ENCODE measurements at regions not wholly inside any gene's neighbourhood (a gene's known extent, or its start where the extent isn't known, plus 50 kb on each side); places are given as distances from the start of the nearest gene placed in this dataset.

DNA sequence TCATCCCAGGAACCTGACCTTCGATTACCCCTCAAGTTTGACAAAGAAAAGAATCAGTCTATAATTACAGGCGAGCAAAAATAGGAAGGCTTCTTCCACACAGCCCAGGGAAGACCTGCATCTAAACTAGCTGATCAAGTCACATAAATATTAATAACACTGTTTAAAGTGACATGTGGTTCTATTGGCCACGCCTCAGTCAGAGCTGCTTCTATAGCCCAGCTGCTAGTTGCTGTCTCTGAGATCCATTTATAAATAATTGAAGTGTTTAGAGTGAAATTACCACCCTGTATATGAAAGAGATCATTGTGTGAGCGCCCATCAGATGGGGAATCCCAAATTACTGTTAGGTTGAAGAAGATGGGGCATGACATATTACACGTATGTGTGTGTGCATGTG is 426.0 kb downstream of the CDH2 start:
- no peak for DNase-seq

DNA sequence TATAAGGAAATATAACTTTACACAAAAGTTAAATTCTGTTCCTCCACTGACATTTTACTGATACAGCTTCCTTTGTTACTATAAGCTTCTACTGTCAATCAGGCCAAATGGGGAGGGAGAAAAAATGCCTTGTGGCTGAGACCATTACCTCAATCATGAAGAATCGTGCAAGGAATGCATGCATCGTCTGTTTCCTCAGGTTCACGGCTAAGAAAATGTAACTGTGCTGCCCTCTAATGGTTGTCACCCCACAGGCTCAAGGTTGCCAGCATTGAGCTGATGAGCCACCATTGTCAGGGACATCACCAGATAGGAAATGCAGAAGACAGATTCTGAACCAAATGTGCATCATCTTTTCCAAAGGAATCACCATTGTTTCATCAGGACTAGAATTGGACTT is 426.9 kb downstream of the CDH2 start:
- no peak for DNase-seq

DNA sequence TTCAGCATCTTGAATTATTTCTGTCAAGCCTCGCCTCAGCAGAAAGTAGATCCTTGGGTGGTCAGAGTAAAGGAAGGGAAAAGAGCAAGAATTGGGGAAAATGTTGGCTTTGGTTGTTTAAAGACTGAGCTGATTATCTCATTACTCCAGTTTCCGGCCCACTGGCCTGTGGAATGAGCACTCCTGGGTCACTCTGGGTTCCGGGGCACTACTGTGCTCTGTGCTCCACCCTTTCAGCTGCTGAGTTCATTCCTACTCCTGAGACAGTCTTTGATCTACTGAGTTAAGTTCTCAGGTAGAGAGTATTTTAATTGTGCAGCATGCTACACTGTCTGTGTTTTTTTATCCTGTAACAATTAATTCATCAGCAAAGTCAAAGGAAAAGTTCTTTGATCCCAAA is 427.7 kb downstream of the CDH2 start:
- DNase-seq, result no peak

DNA sequence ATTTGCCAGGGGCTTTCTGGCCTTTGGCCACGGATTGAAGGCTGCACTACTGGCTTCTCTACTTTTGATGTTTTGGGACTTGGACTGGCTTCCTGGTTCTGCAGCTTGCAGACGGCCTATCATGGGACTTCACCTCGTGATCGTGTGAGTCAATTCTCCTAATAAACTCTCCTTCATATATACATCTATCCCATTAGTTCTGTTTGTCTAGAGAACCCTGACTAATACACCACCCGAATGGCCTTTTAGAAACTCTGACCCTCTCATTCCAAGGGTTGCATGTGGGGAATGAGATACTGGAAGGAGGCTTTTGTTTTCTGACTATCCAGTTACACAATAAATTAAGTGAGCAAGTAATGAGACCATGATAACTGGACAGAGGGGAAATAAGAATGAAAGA is 430.7 kb downstream of the CDH2 start:
- DNase-seq, result no peak

DNA sequence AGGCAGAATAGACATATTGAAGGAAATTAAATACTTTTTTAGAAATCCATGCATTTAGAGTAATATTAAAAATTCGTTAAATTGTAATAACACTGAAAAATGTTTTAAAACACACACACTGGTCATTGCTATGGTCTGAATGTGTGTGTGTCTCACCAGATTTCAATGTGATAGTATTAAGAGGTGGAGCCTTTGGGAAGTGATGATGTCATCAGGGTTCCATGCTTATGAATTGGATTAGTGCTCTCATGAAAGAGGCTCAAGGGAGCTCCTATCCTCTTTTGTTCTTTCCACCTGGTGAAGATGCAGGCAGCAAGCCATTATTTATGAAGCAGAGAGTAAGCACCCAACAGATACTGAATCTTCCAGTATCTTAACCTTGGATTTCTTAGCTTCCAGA is 441.8 kb downstream of the CDH2 start:
- no peak for DNase-seq

DNA sequence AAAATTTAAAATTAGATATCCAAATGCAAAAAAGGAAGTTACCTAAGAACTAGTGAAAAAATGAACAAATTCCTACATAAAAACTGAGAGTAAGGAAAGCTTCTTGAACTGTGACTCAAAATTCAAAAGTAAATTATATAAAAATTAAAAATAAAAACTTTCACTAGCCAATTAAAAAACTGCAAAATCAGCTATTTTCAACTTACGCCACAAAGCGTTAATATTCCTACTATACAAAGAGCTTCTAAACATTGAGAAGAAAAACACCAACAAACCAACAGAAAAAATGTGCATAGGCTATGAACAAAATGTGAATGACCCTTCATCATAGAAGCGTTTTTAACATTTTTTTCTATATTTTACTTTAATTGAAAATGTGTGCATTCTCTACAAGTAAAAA is 445.7 kb downstream of the CDH2 start:
- no peak for DNase-seq

DNA sequence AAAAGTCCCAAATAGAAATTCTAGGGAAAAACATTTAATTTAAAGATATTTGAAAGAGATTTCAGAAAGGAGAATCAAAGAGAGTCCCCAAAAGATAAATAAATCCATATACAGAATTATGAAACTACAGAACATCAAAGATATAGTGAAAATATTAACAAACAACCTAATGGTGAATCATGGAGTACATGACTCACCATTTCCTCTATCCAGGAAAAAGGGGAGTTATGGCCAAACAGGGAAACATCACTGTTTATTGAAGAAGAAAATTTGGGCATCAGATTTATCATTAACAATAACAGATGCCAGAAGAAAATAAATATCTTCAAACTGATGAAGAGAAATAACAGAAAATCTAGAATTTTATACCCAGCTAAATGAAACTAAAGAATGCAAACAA is 448.3 kb downstream of the CDH2 start:
- DNase-seq, result no peak

DNA sequence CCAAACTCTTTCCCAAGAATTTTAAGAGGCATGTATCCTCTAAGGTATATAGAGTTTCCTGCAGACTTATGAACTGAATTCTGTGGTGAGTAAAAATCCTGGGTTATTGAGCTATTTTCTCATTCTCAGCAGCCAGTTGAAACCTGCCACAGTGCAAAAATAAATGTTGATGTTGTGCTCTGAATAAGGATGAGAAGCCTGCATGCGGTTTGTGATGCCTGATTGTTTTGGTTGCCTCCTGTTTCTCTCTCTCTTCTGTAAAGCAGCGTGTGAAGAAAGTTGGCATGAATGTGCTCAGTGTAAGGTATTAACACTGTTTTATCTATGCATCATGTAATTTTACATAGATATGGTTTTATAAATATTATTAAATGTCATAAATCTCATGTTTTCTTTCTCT is 452.6 kb downstream of the CDH2 start:
- no peak for DNase-seq

DNA sequence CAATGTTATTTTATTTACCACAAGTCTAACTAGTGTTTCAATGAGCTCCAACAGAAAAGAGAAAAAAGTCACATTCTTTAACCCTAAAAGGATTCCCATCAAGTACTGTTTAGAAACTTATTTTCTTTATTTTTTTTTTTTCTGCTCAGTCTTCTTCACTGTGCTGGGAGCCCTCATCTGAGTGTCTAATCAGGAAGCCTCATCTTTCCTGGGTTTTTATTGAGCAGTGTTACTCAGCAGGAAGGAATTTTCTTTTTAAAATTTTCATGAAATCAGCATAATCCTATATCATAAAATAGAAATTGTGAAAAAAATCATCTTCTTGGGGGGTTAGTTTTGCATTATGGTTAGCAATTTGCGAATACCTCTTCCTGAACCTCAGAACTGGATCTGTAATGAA is 453.8 kb downstream of the CDH2 start:
- no peak for DNase-seq

DNA sequence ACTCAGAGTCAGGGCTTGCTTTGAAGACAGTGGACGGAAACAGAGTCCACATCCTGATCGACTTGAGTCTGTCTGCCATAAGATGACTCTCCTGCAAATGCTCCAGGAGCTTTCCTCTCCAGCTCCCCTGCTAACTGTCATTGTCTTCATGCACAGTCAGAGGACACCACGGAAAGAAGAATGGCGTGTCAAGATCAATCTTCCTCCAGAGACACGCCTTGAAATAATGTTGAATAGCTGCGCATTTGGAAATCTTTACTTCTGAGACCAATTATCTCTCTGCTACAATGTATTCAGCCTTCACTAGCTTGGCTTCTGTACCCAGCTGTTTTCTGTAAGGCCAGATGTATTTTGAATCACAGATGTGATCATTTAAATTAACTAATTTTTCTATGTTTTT is 457.2 kb downstream of the CDH2 start:
- no peak for DNase-seq

DNA sequence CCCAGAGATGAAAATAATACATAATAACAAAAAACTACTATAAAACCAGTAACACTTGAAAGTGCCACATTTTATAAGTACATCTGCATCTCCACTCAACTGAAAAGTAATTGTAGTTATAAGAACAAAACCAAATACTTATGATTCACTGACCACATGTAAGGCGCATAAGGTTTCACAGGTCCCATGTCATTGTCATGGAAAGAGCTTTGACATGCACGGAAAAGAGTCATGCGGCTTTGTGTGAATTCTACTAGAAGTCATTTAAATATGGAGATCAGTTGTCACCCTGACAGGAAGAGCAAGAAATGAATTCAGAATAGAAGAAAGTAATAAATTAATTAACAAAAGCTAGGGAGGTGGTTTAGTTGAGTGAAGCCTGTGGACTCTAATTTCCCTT is 459.1 kb downstream of the CDH2 start:
- no peak for DNase-seq

DNA sequence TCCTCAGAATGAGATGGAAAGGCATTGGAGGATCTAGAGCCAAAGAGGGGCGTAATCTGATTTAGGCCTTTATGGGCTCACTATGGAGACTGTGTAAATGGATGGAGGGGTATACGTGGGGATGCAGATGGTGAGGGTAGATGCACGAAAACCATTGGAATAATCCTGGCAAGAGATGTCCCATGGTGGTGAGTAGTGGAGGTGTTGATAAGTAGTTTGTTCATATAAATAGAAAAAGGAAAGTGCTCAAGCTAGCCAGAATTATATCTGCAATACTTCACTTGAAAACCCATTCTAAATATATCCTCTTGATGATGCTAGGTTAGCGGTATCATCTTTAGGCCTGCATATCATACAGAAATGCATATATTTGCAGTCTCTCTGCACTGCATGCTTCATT is 459.7 kb downstream of the CDH2 start:
- no peak for DNase-seq

DNA sequence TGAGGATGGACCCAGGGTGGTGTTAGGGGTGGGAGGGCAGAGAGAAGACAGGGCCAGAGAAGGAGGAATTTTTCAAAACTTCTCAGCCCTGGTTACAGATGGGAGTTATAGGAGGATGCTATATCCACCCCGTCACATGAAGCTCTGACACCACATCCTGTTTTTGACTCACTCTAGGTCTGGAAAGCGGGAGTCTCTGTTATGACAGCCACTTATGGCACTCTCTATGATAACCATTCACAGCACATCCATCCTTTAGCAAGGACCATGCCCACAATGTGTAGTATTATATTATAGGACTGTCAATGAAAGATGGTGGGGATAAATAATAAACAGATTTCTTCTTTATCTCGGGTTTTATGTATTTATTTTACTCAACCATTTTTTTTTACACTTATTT is 461.2 kb downstream of the CDH2 start:
- no peak for DNase-seq

DNA sequence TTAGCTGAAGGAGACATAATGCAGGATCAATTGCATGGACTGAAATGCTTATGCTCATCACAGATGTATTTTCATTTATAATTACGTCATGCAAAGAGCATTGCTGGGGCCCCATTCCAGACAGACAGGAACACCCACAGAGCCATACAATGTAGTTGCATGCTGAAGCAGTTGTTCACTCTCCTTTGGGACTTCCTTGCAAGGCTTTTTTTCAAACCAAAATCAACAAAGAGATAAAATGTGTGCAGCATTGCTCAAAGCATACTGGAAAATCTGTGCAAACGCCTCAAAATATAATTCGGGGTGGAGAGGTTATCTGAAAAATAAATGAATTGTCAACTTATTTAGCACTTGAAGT is 463.2 kb downstream of the CDH2 start:
- no peak for DNase-seq

DNA sequence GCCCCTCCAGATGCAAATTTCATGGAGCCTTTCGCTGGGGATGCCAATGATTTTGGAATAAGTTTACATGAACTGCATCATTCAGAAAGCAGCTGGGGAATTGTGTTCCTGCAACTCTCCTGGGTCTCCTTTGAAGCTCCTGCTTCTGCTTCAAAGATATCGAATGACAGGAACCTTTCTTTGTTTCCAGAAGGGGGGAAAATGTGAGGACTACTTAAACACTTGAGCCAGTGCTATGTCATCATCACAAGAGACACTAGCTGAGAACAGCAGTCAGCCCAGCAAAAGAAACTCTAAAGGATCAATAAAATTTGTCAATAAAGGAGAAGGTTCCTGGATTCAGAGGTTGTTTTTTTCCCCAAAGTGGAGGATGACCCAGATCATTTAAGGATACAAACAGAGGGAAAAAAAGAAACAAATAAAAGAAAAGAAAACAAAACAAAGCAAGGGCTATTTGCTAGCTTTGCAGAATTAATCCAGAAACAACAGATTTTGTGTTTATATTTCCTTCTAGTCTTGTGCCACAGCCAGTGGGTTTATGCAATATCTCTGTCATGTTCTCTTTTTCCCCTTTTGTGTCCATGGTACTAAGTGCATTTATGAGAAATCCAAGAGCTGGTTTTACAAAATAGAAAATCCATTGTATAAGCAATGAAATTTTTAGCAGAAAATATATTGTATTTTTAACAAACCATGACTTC is 463.7 kb downstream of the CDH2 start:
- DNase-seq, result no peak

DNA sequence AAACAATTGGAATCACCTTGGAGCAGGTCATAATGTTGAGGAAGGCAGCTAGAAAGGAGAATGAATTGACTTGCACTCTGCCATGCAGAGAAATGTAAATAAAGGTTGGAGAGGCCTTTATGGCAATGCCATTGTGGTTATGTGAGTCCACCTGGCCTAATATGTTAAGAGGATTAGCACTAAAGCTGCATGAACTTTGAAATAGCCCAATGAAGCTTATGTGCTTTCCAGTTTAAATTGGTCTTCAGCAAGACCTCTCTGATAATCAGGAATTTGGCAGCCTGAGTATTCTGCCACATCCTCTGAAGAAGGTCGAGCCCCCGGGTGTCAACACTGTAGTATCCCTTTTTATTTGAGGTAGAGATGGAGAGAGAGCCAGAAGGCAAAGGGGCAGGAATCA is 464.9 kb downstream of the CDH2 start:
- no peak for DNase-seq

DNA sequence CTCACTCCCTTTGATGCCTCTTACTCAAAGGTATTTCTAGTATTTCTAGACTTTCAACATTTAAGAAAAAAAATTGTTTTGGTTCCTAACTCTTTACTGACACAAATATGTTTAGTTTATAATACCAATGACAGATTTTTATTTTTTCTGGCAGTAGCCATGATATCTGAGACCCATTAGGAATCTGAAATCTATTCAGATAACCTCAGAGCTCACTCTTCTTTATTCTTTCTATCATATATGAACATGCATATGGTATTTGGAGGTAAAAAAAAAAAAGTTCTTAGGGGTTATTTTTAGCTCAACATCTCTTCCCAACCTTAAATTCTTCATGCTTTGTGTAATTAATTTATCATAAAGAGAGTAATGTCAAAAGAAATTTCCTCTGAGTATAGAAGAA is 465.5 kb downstream of the CDH2 start:
- no peak for DNase-seq

DNA sequence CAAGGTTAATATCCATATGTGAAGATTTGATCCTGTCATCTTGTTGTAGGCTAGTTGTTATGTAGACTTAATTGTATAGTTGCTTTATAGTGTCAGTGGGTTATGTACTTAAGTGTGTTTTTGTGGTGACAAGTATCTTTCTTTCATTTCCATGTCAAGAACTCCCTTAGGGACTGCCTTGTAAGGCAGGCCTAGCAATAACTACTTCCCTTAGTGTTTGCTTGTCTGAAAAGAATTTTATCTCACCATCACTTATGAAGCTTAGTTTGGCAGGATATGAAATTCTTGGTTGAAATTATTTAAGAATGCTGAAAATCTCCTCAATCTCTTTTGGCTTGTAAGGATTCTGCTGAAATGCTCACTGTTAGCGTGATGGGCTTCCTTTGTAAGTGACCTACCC is 467.6 kb downstream of the CDH2 start:
- DNase-seq, result no peak

DNA sequence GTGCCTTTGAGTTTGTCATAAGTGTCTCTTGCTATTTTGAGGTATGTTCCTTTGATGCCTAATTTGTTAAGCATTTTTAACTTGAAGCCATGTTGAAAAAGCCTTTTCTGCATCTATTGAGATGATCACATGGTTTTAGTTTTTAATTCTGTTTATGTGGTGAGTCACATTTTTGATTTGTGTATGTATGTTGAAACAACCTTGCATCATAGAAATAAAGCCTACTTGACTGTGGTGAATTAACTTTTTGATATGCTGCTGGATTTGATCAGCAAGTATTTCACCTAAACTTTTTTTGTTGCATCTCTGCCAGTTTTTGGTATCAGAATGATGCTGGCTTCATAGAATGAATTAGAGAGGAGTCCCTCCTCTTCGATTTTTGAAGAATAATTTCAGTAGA is 469.7 kb downstream of the CDH2 start:
- no peak for DNase-seq

DNA sequence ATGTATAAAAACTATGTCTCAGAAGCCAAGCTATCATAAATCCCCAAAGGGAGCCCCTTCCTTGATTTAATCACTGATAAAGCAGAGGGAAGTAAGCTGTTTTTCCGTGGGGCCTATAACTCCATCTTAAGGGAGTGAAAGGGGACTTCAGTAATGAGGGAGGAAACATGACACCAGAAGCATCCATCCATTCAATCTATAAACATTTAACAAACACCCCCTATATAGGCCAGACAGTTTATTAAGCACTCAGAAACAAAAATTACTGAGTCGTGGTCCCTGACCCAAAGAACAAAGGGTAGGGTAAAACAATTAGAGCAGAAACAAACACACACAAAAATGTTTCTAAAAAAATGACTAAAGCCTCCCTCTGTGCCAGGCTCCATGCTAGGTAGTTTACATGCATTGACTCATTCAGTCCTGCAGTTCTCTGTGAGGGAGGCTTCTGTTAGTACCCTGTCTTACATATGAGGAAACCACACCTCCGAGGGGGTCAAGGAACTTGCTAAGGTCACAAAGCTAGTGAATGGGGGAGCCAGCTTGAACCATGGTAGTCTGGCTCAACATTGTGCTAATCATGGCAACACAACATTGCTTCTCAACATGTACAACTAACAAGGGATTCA is 472.1 kb downstream of the CDH2 start:
- no peak for DNase-seq

DNA sequence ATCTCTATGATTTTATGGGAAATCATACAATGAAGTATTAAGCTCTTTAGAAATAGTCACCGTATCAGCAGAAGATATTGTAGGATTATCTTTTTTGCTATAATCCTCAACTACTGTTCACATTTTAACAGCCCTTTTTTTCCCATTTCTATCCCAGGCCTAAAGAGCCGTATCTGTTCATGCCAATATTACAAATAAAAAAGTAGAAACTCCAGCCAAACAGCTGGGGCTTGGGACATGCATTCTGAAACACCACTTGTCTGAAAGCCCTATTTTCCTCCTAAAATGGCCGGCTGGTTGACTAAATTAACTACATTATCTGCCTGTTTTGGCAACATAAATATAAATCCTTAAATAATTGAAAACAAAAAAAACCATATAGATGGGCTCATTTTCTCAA is 477.8 kb downstream of the CDH2 start:
- no peak for DNase-seq

DNA sequence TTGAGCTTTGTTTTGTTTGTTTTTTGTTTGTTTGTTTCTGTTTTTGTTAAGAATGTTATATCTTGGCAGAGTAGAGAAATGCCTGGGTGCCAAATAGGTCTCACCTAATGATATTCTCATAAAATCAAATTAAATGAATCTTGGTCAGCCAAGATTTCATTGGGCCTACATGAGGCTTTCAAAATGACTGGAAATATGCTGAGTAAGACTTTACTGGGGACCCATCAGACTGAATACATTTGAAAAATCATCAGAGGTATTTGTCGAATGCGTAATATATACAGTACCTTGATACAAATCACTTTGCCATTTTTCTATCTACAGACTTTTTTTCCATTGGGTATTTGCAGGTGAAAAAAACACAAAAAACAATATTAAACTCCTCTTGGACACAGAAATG is 480.8 kb downstream of the CDH2 start:
- no peak for DNase-seq

DNA sequence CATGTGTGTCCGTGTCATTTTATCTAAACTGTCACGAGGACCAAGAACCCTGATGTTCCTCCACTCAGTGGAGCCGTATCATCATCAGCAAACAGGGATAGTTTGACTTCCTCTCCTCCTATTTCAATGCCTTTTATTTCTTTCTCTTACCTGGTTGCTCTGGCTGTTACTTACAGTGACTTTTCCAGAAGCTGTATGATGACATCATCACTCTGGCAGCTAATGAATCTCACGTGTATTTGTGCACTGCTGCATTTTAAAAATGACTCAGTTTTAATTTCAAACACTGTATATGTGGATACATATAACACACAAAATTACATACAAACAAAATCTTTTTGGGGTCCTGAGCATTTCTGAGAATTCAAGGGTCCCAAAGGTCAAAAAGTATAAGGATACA is 481.4 kb downstream of the CDH2 start:
- DNase-seq, result no peak

DNA sequence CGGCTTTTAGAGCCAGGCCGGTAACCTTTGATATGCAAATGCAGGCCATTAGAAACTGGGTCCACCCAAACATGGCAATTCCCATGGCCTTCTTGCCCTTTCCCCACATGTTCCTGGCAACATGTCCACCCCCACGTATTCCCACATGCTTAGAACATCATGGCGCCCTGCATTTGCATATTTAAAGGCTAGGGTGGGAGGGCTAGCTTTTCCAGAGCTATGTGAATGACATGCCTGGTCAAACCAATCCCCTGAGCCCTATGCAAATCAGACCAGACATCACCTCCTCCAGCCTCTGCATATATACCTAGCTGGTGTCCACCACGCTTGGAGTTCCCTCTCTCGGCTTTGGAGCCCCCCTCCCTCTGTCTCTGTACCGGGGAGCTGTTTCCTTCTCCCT is 481.9 kb downstream of the CDH2 start:
- no peak for DNase-seq

DNA sequence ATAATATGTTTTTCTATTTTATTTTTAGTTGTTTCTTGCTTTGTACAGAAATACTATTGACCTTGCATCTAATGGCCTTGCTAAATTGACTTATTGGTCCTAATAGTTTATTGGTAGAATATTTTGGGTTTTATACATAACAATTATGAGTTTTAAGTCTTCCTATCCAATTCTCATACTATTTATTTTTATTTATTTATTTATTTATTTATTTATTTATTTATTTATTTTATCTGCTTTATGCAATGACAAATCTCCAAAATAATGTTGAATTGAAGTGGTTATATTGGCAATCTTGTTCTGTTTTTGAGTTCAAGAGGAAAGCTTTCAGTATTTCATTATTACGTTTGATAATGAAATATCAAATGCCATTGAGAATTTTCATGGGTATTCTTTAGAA is 488.3 kb downstream of the CDH2 start:
- no peak for DNase-seq

All from KG1 (cell line).